Tibial nerve (tissue), 4 donors: ENCODE measurements at regions not wholly inside any gene's neighbourhood (a gene's known extent, or its start where the extent isn't known, plus 50 kb on each side); places are given as distances from the start of the nearest gene placed in this dataset.

Experiments used
- DNase-seq, 2 donors: peaks; one replicate each; pipeline ENCODE4 v3.0.0-alpha.2; 2019; ENCODE audit warnings: low spot score in 2 of 2
- H3K27ac ChIP-seq, 4 donors: fragments of 200-600 bp; sonication (generic) in 3 of 4; one replicate each; pipeline ENCODE4 v1.5.1; 2017 to 2019; ENCODE audit warnings: mild to moderate bottlenecking in 1 of 4
- H3K27me3 ChIP-seq, 2 donors: fragments of 200-600 bp; sonication (generic) in 1 of 2; one replicate each; pipeline versions ENCODE4 v1.5.1 to v1.6.0; 2017 to 2019
- H3K36me3 ChIP-seq, 3 donors: fragments of 200-600 bp; sonication (generic); one replicate each; pipeline ENCODE4 v1.5.1; 2018 to 2019
- H3K4me1 ChIP-seq, 4 donors: fragments of 200-600 bp; sonication (generic) in 3 of 4; one replicate each; pipeline ENCODE4 v1.5.1; 2017 to 2019
- H3K4me3 ChIP-seq, 4 donors: fragments of 200-600 bp; sonication (generic) in 3 of 4; one replicate each; pipeline ENCODE4 v1.5.1; 2017 to 2019; ENCODE audit warnings: mild to moderate bottlenecking in 1 of 4, moderate library complexity in 1 of 4
- H3K9me3 ChIP-seq, 4 donors: fragments of 200-600 bp; sonication (generic) in 3 of 4; one replicate each; pipeline ENCODE4 v1.5.1; 2017 to 2019
- CTCF ChIP-seq, 5 experiments: fragments of 200-600 bp in 3 of 5; fragments of 450-650 bp in 2 of 5; sonication (generic) in 3 of 5; IDR thresholded peaks; one replicate each; pipeline ENCODE4 v1.5.1; 2016 to 2019; ENCODE audit warnings: antibody characterized with exemption in 5 of 5, mild to moderate bottlenecking in 3 of 5, moderate library complexity in 2 of 5
- EP300 ChIP-seq, 2 donors: sonication (generic); formaldehyde crosslinking; IDR thresholded peaks; one replicate each; pipeline ENCODE4 v1.6.1; 2017; ENCODE audit warnings: antibody characterized with exemption in 2 of 2, mild to moderate bottlenecking in 1 of 2
- POLR2A ChIP-seq, 2 donors: fragments of 450-650 bp; IDR thresholded peaks; one replicate each; pipeline ENCODE4 v1.6.1; 2017; ENCODE audit warnings: antibody characterized with exemption in 2 of 2, mild to moderate bottlenecking in 2 of 2, moderate library complexity in 2 of 2
- WGBS, 2 donors: methylation state at CpG; one replicate each; pipeline ENCODE4 v1.1.5; 2018; 5-methylcytosine and 5-hydroxymethylcytosine counted together

GRCh38 chr9:84597131-84597530, 72.4 kb upstream of the NTRK2 start:
- Histone ChIP-seq H3K27me3 (no peaks in the 10 kb centered on the region), H3K36me3 (no peaks in the 10 kb centered on the region), H3K4me3 (no peak overlapping the region), H3K4me1 (no peaks in the 10 kb centered on the region), H3K9me3 (no peaks in the 10 kb centered on the region), H3K27ac (no peak overlapping the region)
- TF ChIP-seq POLR2A (IDR thresholded peaks at IDR 0.05) (no peak), EP300 (IDR thresholded peaks at IDR 0.05) (no peak), CTCF (IDR thresholded peaks at IDR 0.05) (no peak)
- no peak for DNase-seq
- 65 to 68% methylated on average over 2 of the region's 2 CpGs for WGBS, 2 donors

GRCh38 chr9:84598921-84599636, 70.5 kb upstream of the NTRK2 start:
- DNase-seq: no peak
- no peak overlapping the region for H3K4me3 ChIP-seq
- WGBS, 2 donors: 58 to 69% methylated on average over 6 of the region's 6 CpGs
- no peaks in the 10 kb centered on the region for H3K4me1 ChIP-seq
- H3K36me3 ChIP-seq: no peaks in the 10 kb centered on the region
- no peak for TF ChIP-seq CTCF (IDR thresholded peaks at IDR 0.05)
- TF ChIP-seq EP300 (IDR thresholded peaks at IDR 0.05): no peak
- no peak for TF ChIP-seq POLR2A (IDR thresholded peaks at IDR 0.05)
- H3K9me3 ChIP-seq: no peaks in the 10 kb centered on the region
- no peak overlapping the region for H3K27ac ChIP-seq
- H3K27me3 ChIP-seq: no peaks in the 10 kb centered on the region

GRCh38 chr9:84600739-84601138, 68.8 kb upstream of the NTRK2 start:
- H3K9me3 ChIP-seq: no peaks in the 10 kb centered on the region
- WGBS, 2 donors: 79 to 85% methylated on average over 4 of the region's 4 CpGs
- H3K27me3 ChIP-seq: no peaks in the 10 kb centered on the region
- DNase-seq: no peak
- no peak overlapping the region for H3K27ac ChIP-seq
- no peaks in the 10 kb centered on the region for H3K4me1 ChIP-seq
- no peak overlapping the region for H3K4me3 ChIP-seq
- H3K36me3 ChIP-seq: no peaks in the 10 kb centered on the region
- no peak for TF ChIP-seq CTCF (IDR thresholded peaks at IDR 0.05)
- no peak for TF ChIP-seq POLR2A (IDR thresholded peaks at IDR 0.05)
- no peak for TF ChIP-seq EP300 (IDR thresholded peaks at IDR 0.05)

GRCh38 chr9:84604223-84604622, 65.3 kb upstream of the NTRK2 start:
- no peak for DNase-seq
- Histone ChIP-seq H3K27ac (no peak overlapping the region), H3K9me3 (no peaks in the 10 kb centered on the region), H3K4me3 (no peak overlapping the region), H3K27me3 (no peaks in the 10 kb centered on the region), H3K4me1 (no peaks in the 10 kb centered on the region), H3K36me3 (no peaks in the 10 kb centered on the region)
- no peak for TF ChIP-seq CTCF (IDR thresholded peaks at IDR 0.05)
- TF ChIP-seq POLR2A (IDR thresholded peaks at IDR 0.05): no peak
- TF ChIP-seq EP300 (IDR thresholded peaks at IDR 0.05): no peak

GRCh38 chr9:84609779-84610178, 59.8 kb upstream of the NTRK2 start:
- Histone ChIP-seq H3K27me3 (no peaks in the 10 kb centered on the region), H3K36me3 (no peaks in the 10 kb centered on the region), H3K4me3 (no peak overlapping the region), H3K4me1 (no peaks in the 10 kb centered on the region), H3K27ac (no peak overlapping the region), H3K9me3 (peaks cover 0 to 14% (median 0%) of the 10 kb centered on the region in 4 donors)
- no peak for DNase-seq
- TF ChIP-seq POLR2A (IDR thresholded peaks at IDR 0.05) (no peak), CTCF (IDR thresholded peaks at IDR 0.05) (no peak), EP300 (IDR thresholded peaks at IDR 0.05) (no peak)
